Smooth muscle cell (in vitro differentiated cells): ENCODE measurements at regions not wholly inside any gene's neighbourhood (a gene's known extent, or its start where the extent isn't known, plus 50 kb on each side); places are given as distances from the start of the nearest gene placed in this dataset.

Experiments
- DNase-seq: peaks from one replicate; lab custom pipeline; 2025; ENCODE audit not compliant: unreplicated experiment; lab: John Stamatoyannopoulos, UW
- H2AFZ ChIP-seq: fragments of 200-600 bp; sonication (generic); 2 replicates; pipeline ENCODE4 v1.6.0; 2016; ENCODE audit warnings: antibody characterized with exemption, low read depth, mild to moderate bottlenecking
- H3F3A ChIP-seq: fragments of 200-600 bp; sonication (generic); 2 replicates; pipeline ENCODE4 v1.6.0; 2017; ENCODE audit warnings: antibody characterized with exemption, low read depth
- H3K27ac ChIP-seq: fragments of 200-600 bp; sonication (generic); 2 replicates; pipeline ENCODE4 v1.5.1; 2016; ENCODE audit warnings: low read depth, mild to moderate bottlenecking
- H3K27me3 ChIP-seq: fragments of 200-600 bp; sonication (generic); 2 replicates; pipeline ENCODE4 v1.6.1; 2016; ENCODE audit warnings: low read depth, mild to moderate bottlenecking
- H3K36me3 ChIP-seq: fragments of 200-600 bp; sonication (generic); 2 replicates; pipeline ENCODE4 v1.5.1; 2016; ENCODE audit warnings: low read depth
- H3K4me1 ChIP-seq: fragments of 200-600 bp; sonication (generic); 2 replicates; pipeline ENCODE4 v1.5.1; 2016; ENCODE audit warnings: low read depth
- H3K4me2 ChIP-seq: fragments of 200-600 bp; sonication (generic); 2 replicates; pipeline ENCODE4 v1.6.0; 2016; ENCODE audit warnings: mild to moderate bottlenecking
- H3K4me3 ChIP-seq: fragments of 200-600 bp; sonication (generic); 2 replicates; pipeline ENCODE4 v1.5.1; 2016; ENCODE audit warnings: mild to moderate bottlenecking
- H3K79me2 ChIP-seq: fragments of 200-600 bp; sonication (generic); 2 replicates; pipeline ENCODE4 v1.6.0; 2016; ENCODE audit warnings: low read depth, mild to moderate bottlenecking
- H3K9ac ChIP-seq: fragments of 200-600 bp; sonication (generic); 2 replicates; pipeline ENCODE4 v1.6.0; 2016; ENCODE audit warnings: low read depth
- H3K9me3 ChIP-seq: fragments of 200-600 bp; sonication (generic); replicated peaks from 2 replicates; pipeline ENCODE4 v1.5.1; 2016; ENCODE audit warnings: low read depth
- H4K20me1 ChIP-seq: fragments of 200-600 bp; sonication (generic); 2 replicates; pipeline ENCODE4 v1.6.0; 2016; ENCODE audit warnings: low read depth
- CTCF ChIP-seq: fragments of 200-600 bp; sonication (generic); IDR thresholded peaks from 2 replicates; pipeline ENCODE4 v1.5.1; 2017; ENCODE audit warnings: borderline replicate concordance, mild to moderate bottlenecking, antibody characterized with exemption; ENCODE audit not compliant: insufficient read depth, poor library complexity, severe bottlenecking
- WGBS: methylation state at CpG from one replicate; pipeline ENCODE4 v1.1.7; 2016; ENCODE audit warnings: low lambda C conversion rate; 5-methylcytosine and 5-hydroxymethylcytosine counted together

DNA sequence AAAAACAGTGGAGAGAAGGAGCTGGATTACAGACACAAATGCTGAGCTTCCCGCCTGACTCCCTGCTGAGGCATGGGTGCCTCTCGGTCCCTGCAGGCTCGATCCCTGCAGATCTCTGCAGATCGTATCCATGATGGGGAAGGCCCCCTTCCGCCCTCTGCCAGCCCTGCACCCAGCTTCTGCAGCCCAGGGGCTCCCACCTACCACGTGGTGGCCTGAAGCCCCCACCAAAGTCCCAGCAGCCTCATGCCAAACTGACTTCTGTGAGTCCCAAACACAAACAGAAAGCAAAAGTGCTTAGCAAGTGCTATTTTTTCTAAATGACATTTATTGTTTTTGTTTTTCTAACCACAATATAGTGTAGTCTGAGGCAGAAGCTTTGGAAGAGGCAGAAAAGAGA lies 127.1 kb upstream of the CHST15 start:
- Histone ChIP-seq H4K20me1 (no peaks in the 10 kb centered on the region), H3K9me3 (no peaks in the 10 kb centered on the region), H3K9ac (no peak overlapping the region), H3K4me2 (no peak overlapping the region), H3K4me1 (peaks cover 6% of the 10 kb centered on the region), H3K27ac (no peak overlapping the region), H3K79me2 (no peaks in the 10 kb centered on the region), H3F3A (no peaks in the 10 kb centered on the region), H3K4me3 (no peak overlapping the region), H3K27me3 (peaks cover 5% of the 10 kb centered on the region), H2AFZ (no peak overlapping the region), H3K36me3 (no peaks in the 10 kb centered on the region)
- no peak for TF ChIP-seq CTCF
- 78% methylated on average over 6 of the region's 6 CpGs for WGBS
- DNase-seq = no peak

GRCh38 chr10:124219655-124220054 lies 126.3 kb upstream of the CHST15 start:
- Histone ChIP-seq H3K27ac (no peak overlapping the region), H3K79me2 (no peaks in the 10 kb centered on the region), H3K36me3 (no peaks in the 10 kb centered on the region), H3K9me3 (no peaks in the 10 kb centered on the region), H4K20me1 (no peaks in the 10 kb centered on the region), H2AFZ (no peak overlapping the region), H3K4me2 (no peak overlapping the region), H3K4me3 (no peak overlapping the region), H3F3A (no peaks in the 10 kb centered on the region), H3K4me1 (peaks cover 6% of the 10 kb centered on the region), H3K9ac (no peak overlapping the region), H3K27me3 (peaks cover 5% of the 10 kb centered on the region)
- TF ChIP-seq CTCF = no peak
- DNase-seq = no peak
- 79% methylated on average over 7 of the region's 7 CpGs for WGBS

DNA sequence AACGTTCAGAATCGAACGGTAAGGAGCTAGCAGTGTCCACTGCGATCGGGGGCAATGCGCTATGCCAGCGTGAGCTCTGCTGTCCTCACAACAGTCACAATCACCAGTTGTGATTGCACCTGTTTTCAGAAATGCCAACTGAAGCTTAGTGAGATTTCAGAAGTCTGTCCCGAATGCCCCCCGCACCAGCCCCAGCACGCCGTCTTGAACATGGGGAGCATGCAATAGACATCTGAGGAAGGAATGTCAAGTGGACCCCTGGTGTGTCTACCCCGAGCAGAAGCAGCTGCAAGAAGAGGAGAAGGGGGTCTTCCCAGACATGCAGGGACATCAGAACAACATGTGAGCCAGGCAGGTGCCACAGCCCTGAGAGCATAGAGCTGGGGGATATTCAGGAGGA lies 125.7 kb upstream of the CHST15 start:
- Histone ChIP-seq H4K20me1 (no peaks in the 10 kb centered on the region), H3K9ac (no peak overlapping the region), H2AFZ (no peak overlapping the region), H3K4me3 (no peak overlapping the region), H3K4me1 (peaks cover 6% of the 10 kb centered on the region), H3K27me3 (peaks cover 5% of the 10 kb centered on the region), H3K4me2 (no peak overlapping the region), H3K27ac (no peak overlapping the region), H3K36me3 (no peaks in the 10 kb centered on the region), H3K9me3 (no peaks in the 10 kb centered on the region), H3K79me2 (no peaks in the 10 kb centered on the region), H3F3A (no peaks in the 10 kb centered on the region)
- DNase-seq = no peak
- 88% methylated on average over 12 of the region's 12 CpGs for WGBS
- no peak for TF ChIP-seq CTCF

- Histone ChIP-seq H4K20me1 (no peaks in the 10 kb centered on the region), H3K4me2 (no peak overlapping the region), H3K27me3 (peaks cover 5% of the 10 kb centered on the region), H3K4me1 (peaks cover 6% of the 10 kb centered on the region), H3K9me3 (no peaks in the 10 kb centered on the region), H3K36me3 (no peaks in the 10 kb centered on the region), H3F3A (no peaks in the 10 kb centered on the region), H3K27ac (no peak overlapping the region), H2AFZ (no peak overlapping the region), H3K9ac (no peak overlapping the region), H3K79me2 (no peaks in the 10 kb centered on the region), H3K4me3 (no peak overlapping the region)
- no peak for TF ChIP-seq CTCF
- 77% methylated on average over 12 of the region's 12 CpGs for WGBS
- no peak for DNase-seq
Observed at GRCh38 chr10:124217906-124218804, 124.8 kb upstream of the CHST15 start.
